HepG2 (cell line): ENCODE measurements at regions not wholly inside any gene's neighbourhood (a gene's known extent, or its start where the extent isn't known, plus 50 kb on each side); places are given as distances from the start of the nearest gene placed in this dataset.
A peak's percentile ranks its signal among the peaks of the same experiment; 100 is the strongest.

Experiments used
- FOXP1 ChIP-seq, 2 experiments: fragments of 450-650 bp in 1 of 2; IDR thresholded peaks; 2 replicates each; pipeline ENCODE4 v1.6.1; 2017 to 2018; ENCODE audit warnings: antibody characterized with exemption in 1 of 2
- GATAD2A ChIP-seq: IDR thresholded peaks from 2 replicates; pipeline ENCODE4 v1.6.1; 2016
- KMT2B ChIP-seq: IDR thresholded peaks from 2 replicates; pipeline ENCODE4 v1.6.1; 2016; ENCODE audit warnings: missing genetic modification reagents, missing compliant biosample characterization
- MIER3 ChIP-seq: IDR thresholded peaks from 2 replicates; pipeline ENCODE4 v1.6.1; 2016; ENCODE audit warnings: missing compliant biosample characterization, borderline replicate concordance
- NR2F1 ChIP-seq, 2 experiments: fragments of 450-650 bp in 1 of 2; formaldehyde crosslinking in 1 of 2; IDR thresholded peaks; 2 replicates each; pipeline versions ENCODE4 v1.5.0 to v1.6.1; 2016 to 2020; ENCODE audit warnings: mild to moderate bottlenecking in 1 of 2, missing compliant biosample characterization in 1 of 2, missing genetic modification reagents in 1 of 2, moderate library complexity in 1 of 2
- PAF1 ChIP-seq: IDR thresholded peaks from 2 replicates; pipeline ENCODE4 v1.6.1; 2016; ENCODE audit warnings: missing genetic modification reagents, missing compliant biosample characterization
- PCBP1 ChIP-seq: fragments of 200-400 bp; formaldehyde crosslinking; IDR thresholded peaks from 2 replicates; pipeline ENCODE4 v1.6.1; 2017; ENCODE audit warnings: mild to moderate bottlenecking, low read depth, low read length, borderline replicate concordance
- PHF5A ChIP-seq: IDR thresholded peaks from one replicate; pipeline ENCODE4 v1.6.1; 2018; ENCODE audit warnings: low read depth, missing genetic modification reagents; ENCODE audit not compliant: unreplicated experiment
- RFX1 ChIP-seq: fragments of 450-650 bp; IDR thresholded peaks from 2 replicates; pipeline ENCODE4 v1.6.1; 2017
- SAP130 ChIP-seq: IDR thresholded peaks from 2 replicates; pipeline ENCODE4 v1.6.1; 2016; ENCODE audit warnings: low read depth
- SMC3 ChIP-seq: IDR thresholded peaks from 2 replicates; pipeline ENCODE4 v1.6.1; 2011; ENCODE audit warnings: low read length, improper control_type of control experiment
- ZFX ChIP-seq: sonication (generic); formaldehyde crosslinking; IDR thresholded peaks from 2 replicates; pipeline ENCODE4 v1.4.0; 2020; ENCODE audit warnings: mild to moderate bottlenecking, low read depth, missing genetic modification reagents, moderate library complexity
- ZIK1 ChIP-seq: sonication (generic); formaldehyde crosslinking; IDR thresholded peaks from 2 replicates; pipeline ENCODE4 v1.5.0; 2020; ENCODE audit warnings: mild to moderate bottlenecking, low read depth, missing genetic modification reagents, borderline replicate concordance
- ZNF383 ChIP-seq: sonication (generic); formaldehyde crosslinking; IDR thresholded peaks from 2 replicates; pipeline ENCODE4 v1.4.0; 2020; ENCODE audit warnings: missing genetic modification reagents, mild to moderate bottlenecking, borderline replicate concordance
- ZNF446 ChIP-seq: sonication (generic); formaldehyde crosslinking; IDR thresholded peaks from 2 replicates; pipeline ENCODE4 v1.5.0; 2020; ENCODE audit warnings: mild to moderate bottlenecking, missing genetic modification reagents
- ZNF776 ChIP-seq: sonication (generic); formaldehyde crosslinking; IDR thresholded peaks from 2 replicates; pipeline ENCODE4 v1.4.0; 2020; ENCODE audit warnings: mild to moderate bottlenecking, missing genetic modification reagents
- ZSCAN31 ChIP-seq: sonication (generic); formaldehyde crosslinking; IDR thresholded peaks from 2 replicates; pipeline ENCODE4 v1.5.0; 2020; ENCODE audit warnings: low read depth, mild to moderate bottlenecking, missing genetic modification reagents
- TF ChIP-seq, protein P1 (sequence below): sonication (generic); formaldehyde crosslinking; IDR thresholded peaks from 2 replicates; pipeline ENCODE4 v1.4.0; 2020; ENCODE audit warnings: missing genetic modification reagents
- TF ChIP-seq, protein P2 (sequence below): sonication (generic); formaldehyde crosslinking; IDR thresholded peaks from 2 replicates; pipeline ENCODE4 v1.5.0; 2020; ENCODE audit warnings: mild to moderate bottlenecking, missing genetic modification reagents, moderate library complexity
- TF ChIP-seq, protein P3 (sequence below): sonication (generic); formaldehyde crosslinking; conservative IDR thresholded peaks from 2 replicates; pipeline ENCODE4 v1.4.0; 2020; ENCODE audit warnings: missing genetic modification reagents

DNA sequence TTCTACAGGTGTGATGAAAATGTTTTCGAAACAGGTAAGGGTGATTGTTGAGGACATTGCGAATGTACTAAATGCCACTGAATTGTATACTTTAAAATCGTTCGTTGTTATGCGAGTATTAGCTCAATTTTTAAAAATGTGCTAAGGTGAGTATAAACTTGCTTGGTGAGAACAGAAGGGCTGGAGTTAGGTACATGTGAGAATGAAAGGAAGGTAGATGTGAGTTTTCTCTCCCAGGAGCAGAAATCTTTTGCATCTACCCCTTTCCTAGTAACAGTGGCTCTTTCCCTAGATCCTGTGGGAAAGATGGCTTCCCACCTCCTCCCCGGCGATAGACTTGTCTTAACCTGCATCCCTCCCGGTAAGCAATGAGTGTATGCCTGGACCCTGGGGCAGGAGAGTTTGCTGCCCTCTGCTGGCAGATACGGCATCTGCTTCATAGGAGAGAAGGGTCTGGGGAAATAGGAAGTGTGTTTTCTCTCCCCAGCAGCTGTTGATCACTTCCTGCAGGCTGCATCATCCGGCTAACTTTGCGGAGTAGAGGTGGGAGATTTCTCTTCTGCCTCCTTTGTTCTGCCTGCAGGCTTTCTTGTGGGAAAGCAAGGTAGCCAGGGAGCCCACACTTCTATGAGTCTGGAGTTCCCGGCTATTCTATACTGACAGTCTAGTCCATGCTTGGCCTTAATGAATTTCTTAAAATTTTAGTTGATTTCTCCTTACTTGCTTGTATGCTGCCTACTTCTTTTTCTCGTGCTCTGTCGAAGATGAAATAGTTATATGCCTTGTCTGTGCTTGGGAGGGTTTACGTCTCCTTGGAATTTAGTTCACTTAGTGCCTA is 373.3 kb upstream of the SEMA6A start (continued):
- TF ChIP-seq, protein P1, sequence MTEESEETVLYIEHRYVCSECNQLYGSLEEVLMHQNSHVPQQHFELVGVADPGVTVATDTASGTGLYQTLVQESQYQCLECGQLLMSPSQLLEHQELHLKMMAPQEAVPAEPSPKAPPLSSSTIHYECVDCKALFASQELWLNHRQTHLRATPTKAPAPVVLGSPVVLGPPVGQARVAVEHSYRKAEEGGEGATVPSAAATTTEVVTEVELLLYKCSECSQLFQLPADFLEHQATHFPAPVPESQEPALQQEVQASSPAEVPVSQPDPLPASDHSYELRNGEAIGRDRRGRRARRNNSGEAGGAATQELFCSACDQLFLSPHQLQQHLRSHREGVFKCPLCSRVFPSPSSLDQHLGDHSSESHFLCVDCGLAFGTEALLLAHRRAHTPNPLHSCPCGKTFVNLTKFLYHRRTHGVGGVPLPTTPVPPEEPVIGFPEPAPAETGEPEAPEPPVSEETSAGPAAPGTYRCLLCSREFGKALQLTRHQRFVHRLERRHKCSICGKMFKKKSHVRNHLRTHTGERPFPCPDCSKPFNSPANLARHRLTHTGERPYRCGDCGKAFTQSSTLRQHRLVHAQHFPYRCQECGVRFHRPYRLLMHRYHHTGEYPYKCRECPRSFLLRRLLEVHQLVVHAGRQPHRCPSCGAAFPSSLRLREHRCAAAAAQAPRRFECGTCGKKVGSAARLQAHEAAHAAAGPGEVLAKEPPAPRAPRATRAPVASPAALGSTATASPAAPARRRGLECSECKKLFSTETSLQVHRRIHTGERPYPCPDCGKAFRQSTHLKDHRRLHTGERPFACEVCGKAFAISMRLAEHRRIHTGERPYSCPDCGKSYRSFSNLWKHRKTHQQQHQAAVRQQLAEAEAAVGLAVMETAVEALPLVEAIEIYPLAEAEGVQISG (CRISPR knock-in tag) = peak; percentile 45; the same call in 1 of the 2 replicates
- TF ChIP-seq, protein P2, sequence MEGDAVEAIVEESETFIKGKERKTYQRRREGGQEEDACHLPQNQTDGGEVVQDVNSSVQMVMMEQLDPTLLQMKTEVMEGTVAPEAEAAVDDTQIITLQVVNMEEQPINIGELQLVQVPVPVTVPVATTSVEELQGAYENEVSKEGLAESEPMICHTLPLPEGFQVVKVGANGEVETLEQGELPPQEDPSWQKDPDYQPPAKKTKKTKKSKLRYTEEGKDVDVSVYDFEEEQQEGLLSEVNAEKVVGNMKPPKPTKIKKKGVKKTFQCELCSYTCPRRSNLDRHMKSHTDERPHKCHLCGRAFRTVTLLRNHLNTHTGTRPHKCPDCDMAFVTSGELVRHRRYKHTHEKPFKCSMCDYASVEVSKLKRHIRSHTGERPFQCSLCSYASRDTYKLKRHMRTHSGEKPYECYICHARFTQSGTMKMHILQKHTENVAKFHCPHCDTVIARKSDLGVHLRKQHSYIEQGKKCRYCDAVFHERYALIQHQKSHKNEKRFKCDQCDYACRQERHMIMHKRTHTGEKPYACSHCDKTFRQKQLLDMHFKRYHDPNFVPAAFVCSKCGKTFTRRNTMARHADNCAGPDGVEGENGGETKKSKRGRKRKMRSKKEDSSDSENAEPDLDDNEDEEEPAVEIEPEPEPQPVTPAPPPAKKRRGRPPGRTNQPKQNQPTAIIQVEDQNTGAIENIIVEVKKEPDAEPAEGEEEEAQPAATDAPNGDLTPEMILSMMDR (CRISPR knock-in tag) = peak; percentile 93
- TF ChIP-seq ZIK1 (CRISPR knock-in tag) (no peak), GATAD2A (CRISPR knock-in tag) (peak; percentile 60), PAF1 (CRISPR knock-in tag) (no peak), RFX1 (no peak), ZNF446 (CRISPR knock-in tag) (no peak), FOXP1 (IDR thresholded peaks at IDR 0.05) (no peak), FOXP1 (CRISPR knock-in tag; IDR thresholded peaks at IDR 0.05) (no peak), PCBP1 (no peak), ZSCAN31 (CRISPR knock-in tag) (no peak), ZNF383 (CRISPR knock-in tag) (no peak), PHF5A (no peak), SAP130 (peak; percentile 37), SMC3 (peak; percentile 97), ZNF776 (CRISPR knock-in tag) (no peak), MIER3 (CRISPR knock-in tag) (peak; percentile 55; the same call in 1 of the 2 replicates), NR2F1 (CRISPR knock-in tag; IDR thresholded peaks at IDR 0.05) (no peak), KMT2B (0 out of 2 replicates have a peak, but pooled peaks have one; percentile 29), ZFX (CRISPR knock-in tag) (no peak)
- TF ChIP-seq, protein P3, sequence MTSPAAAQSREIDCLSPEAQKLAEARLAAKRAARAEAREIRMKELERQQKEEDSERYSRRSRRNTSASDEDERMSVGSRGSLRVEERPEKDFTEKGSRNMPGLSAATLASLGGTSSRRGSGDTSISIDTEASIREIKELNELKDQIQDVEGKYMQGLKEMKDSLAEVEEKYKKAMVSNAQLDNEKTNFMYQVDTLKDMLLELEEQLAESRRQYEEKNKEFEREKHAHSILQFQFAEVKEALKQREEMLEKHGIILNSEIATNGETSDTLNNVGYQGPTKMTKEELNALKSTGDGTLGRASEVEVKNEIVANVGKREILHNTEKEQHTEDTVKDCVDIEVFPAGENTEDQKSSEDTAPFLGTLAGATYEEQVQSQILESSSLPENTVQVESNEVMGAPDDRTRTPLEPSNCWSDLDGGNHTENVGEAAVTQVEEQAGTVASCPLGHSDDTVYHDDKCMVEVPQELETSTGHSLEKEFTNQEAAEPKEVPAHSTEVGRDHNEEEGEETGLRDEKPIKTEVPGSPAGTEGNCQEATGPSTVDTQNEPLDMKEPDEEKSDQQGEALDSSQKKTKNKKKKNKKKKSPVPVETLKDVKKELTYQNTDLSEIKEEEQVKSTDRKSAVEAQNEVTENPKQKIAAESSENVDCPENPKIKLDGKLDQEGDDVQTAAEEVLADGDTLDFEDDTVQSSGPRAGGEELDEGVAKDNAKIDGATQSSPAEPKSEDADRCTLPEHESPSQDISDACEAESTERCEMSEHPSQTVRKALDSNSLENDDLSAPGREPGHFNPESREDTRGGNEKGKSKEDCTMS = no peak
